GM19240 (cell line): ENCODE measurements at regions not wholly inside any gene's neighbourhood (a gene's known extent, or its start where the extent isn't known, plus 50 kb on each side); places are given as distances from the start of the nearest gene placed in this dataset.
A peak's percentile ranks its signal among the peaks of the same experiment; 100 is the strongest.
"Not testable (repeated sequence)": the region's sequence is repeated elsewhere in the genome, so short reads cannot be mapped to it uniquely, and the experiment has no call there.

Experiments used
- DNase-seq: peaks from one replicate; pipeline ENCODE4 v3.0.0; 2011; ENCODE audit warnings: low spot score; ENCODE audit not compliant: insufficient read length

DNA sequence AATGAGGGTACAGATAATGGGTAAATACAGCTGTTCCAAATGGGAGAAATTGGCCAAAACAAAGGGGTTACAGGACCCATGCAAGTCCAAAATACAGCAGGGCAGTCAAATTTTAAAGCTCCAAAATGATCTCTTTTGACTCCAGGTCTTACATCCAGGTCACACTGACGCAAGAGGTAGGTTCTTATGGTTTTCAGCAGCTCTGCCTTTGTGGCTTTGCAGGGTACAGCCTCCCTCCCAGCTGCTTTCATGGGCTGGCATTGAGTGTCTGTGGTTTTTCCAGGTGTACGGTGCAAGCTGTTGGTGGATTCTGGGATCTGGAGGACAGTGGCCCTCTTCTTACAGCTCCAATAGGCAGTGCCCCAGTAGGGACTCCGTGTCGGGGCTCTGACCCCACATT lies 254.6 kb downstream of the RPLP1 start:
- DNase-seq = not testable (repeated sequence)

DNA sequence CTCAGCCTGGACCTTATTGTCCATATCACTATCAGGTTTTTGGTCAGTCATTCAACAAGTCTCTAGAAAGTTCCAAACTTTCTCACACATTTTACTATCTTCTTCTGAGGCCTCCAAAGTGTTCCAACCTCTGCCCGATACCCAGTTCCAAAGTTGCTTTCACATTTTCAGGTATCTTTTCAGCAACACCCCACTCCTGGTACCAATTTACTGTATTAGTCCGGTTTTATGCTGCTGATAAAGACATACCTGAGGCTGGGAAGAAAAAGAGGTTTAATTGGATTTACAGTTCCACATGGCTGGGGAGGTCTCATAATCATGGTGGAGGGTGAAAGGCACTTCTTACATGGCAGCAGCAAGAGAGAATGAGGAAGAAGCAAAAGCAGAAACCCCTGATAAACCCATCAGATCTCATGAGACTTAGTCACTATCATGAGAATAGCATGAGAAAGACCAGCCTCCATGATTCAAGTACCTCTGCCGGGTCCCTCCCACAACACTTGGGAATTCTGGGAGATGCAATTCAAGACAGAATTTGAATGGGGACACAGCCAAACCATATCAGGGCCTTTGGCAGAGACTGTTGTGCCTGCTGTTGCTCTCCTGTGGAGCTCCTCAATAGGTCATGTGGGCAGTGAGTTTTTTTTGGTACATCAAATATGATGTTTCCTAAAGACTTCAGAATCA lies 256.0 kb downstream of the RPLP1 start:
- DNase-seq = not testable (repeated sequence)

DNA sequence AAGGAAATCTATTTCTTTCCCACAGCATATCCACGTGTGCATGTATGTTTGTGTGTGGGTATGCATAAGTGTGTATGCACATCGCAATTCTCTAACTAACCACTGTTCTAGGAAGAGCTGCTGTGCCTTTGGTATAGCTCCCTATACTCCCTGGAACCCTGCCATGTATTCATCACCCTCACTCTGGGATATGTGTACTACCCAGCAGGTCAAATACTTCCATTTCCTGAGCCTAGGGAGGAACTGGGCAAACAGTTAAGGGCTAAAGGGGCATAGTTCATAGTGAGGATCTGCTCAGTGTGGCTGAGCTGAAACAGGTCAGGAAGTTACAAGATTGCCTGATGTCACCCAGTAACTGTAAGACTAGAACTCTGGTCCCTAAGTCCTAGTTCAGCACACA lies 260.4 kb downstream of the RPLP1 start:
- DNase-seq = no peak

DNA sequence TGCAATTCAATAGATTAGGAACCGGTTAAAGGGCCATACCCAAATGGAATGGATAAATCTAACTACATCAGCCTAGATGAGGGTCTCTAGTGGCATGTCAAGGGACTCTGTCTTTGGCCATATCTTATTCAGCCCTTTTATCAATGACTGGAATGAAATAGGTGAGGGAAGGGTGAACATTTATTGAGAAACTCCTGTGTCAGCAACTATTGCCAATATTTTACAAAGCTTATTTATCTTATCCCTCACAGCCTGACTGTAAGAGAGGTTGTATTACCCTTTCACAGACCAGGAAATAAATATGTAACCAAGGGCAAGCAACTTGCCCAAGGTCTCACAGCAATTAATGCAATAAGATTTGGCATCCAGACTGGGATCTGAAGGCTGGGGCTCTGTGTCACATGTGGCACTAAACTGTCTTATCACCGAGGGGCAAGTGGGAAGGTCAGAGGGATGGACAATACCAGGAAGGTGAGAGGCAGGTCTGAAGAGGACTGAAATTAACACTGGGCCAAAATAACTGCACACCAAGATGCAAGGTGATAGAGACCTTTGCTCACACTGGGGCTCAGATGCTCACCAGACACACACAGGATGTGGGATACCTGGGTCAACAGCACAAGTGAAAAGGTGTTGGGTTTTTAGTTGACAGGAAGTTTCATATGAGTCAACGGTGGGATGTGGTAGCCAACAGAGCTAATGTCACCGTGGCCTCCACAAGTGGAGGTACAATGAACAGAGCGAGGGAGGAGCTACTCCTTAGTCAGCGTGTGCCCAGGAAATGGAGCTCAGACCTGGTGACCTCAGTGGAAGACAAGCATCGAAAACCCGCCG lies 261.3 kb downstream of the RPLP1 start:
- peak; percentile 58 for DNase-seq

DNA sequence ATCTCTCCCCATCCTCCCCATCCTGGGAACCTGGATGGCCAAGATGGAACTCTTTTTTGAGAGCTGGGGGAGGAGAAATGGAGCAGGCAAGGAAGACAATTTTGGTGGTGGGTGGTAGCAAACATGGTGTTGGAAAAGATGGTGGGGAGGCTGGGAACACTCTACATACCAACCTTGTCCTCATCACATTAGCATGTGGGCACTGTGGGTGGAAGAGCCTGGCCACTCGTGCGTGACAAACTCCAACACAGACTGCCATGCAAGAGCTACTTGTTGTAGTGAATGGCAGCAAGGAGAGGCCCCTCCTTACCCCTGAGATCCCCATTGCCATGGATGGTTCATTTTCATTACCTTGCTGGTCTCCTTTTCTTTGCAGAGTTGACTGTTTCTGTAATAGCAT lies 262.6 kb downstream of the RPLP1 start:
- DNase-seq = no peak

DNA sequence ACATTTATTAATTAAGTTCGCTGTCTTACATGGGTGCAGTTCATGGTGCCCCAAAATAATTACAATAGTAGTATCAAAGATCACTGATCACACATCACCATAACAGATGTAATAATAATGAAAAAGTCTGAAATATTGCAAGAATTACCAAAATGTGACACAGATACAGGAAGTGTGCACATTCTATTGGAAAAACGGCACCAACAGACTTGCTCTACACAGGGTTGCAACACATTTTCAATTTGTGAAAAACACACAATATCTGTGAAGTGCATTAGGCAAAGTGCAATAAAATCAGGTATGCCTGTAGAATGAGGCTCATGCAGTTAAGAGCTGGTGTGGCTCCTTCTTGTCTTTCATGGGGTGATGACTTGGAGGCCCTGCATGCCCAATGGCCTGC lies 265.8 kb downstream of the RPLP1 start:
- no peak for DNase-seq

DNA sequence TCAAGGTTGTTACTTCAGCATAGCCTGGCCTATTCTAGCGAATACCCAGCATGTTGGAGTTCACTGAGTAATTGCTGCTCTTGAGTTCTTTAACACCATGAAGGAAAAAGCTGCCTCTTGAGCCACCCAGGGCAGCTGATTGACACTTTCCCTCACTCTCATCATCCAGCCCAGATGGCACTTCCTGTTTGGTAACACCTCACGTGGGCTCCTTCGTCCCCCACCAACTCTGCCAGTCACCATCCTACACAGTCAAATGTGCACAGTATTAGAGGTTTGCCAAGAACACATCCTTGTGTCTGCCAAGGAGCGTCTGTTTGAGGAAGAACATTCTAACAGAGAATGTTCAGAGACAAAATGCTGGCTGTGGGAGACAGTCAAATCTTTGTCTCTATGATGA lies 266.3 kb downstream of the RPLP1 start:
- no peak for DNase-seq

DNA sequence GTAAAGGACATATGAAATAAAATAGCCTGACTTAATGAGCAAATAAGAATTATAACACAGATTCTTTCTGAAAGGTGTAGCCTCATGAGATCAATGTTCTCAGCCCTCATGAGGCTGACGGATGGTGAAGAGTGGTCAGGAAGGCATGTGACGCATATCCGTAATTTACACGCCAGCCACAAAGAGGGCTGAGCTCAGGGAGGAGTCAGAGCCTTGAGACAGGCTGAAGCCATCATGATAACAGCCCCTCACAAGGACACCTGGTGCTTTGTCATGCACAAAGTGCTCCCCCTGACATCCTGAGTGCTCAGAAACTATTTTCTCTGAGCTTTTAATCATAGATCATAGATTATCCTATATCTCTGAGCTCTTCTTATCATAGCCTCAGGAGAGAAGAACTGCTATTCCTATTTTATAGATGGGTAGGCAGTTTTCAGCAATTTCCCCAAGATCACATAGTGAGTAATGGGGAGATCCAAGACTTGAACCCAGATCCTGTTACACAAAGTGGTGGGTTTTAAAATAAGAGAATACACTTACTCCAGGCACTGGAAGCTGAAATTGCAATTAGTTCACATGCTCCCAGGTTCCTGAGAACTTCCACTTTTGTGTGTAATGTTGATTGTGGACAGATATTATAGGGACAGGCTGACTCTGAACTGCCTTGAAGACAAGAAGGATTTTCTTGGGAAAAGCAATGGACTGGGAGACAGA lies 267.1 kb downstream of the RPLP1 start:
- no peak for DNase-seq

DNA sequence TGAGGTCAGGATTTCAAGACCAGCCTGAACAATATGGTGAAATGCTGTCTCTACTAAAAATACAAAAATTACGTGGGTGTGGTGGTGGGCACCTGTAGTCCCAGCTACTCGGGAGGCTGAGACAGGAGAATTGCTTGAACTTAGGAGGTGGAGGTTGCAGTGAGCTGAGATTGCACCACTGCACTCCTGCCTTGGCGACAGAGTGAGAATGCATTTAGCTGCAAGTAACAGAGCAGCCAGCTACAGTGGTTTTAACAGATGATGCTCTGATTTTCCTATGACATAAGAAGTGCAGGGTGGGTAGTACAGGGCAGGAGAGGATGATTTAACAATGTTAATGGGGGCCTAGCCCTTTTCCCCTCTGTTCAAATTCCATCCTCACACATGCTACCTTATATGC lies 267.9 kb downstream of the RPLP1 start:
- DNase-seq = no peak

DNA sequence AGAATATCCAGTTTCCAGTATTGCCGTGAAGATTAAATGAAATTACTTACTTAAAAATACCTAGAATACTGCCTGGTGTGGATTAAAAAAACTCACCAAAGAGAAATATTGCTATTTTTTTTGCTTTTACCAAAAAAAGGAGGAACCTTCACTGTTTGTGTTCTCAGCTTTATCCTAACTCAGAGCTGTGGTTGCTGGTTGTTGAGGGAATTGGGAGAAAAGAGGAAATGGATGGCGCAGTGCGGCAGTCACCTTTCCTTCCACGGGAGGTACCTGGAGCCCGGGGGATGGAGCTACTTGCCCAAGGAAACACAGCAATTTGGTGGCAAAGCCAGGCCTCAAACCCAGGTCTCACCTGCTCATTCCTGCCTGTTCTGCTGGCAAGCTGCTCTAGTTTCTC lies 270.3 kb downstream of the RPLP1 start:
- no peak for DNase-seq

DNA sequence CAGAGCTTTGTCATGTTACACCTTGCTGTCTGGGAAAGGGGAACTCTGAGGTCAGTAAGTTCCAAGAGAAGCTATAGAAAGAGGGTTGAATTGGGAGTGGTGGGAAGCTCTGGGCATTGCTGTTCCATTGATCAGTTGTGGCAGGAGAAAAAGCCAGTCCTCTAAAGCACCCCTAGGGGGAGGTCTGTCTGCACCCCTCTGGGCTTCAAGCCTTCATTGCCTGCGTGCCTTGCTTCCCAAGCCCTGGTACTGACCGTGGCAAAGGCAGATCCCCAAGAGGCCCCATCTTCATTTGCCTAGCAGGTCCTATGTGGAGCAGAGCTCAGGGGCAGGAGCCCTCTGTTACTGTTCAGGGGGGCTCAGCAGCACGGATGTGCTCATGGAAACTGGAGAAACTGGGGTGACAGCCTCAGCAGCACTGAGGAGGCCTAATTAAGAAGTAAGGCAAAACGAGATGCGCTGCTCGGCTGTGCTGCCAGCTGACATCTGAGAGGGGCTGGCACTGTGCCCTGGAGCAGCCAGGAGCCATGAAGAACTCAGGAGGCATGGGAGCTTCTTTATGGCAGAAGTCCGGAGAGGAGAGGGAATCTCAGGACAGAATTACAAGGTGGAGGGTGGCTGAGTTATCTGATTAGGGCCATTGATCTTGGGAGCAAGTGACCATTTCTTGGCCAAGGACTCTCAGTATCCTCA lies 270.9 kb downstream of the RPLP1 start:
- no peak for DNase-seq

DNA sequence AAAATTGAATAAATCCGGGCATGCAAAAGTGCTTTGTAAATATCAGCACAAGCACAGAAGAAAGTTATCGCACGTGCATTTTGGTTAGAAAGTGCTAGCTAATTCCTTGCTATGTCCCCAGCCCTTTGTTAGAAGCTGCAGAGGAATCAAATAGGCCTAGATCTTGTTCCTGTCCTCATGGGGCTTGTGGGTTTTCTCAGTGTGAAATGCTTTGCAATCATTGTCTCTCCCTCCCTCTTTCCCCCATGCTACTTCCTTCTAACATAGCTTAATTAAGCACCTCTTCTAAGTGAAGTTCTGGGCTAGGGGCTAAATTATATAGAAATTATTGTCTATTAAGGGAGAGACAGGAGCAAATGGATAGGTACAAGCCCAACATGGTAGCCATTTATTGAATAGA lies 271.7 kb downstream of the RPLP1 start:
- DNase-seq = no peak

DNA sequence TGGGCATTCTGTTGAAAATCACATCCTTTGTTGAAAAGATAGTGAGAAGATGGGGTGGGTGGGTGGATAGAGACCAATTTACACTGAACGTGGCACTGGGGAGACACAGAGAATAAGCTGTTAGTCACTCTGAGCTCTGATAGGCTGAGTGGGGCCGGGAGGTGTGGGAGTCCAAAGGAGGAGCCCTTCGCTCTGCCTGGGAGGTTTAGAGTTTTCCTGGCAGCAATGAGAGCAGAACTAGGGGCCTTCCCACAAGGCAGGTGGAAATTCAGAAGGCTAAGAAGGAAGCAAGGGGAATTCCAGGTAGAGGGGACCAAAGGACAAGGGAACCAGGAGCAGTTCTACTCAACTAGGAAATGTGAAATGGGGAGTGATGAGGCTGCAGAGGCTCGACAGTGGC lies 272.7 kb downstream of the RPLP1 start:
- no peak for DNase-seq

DNA sequence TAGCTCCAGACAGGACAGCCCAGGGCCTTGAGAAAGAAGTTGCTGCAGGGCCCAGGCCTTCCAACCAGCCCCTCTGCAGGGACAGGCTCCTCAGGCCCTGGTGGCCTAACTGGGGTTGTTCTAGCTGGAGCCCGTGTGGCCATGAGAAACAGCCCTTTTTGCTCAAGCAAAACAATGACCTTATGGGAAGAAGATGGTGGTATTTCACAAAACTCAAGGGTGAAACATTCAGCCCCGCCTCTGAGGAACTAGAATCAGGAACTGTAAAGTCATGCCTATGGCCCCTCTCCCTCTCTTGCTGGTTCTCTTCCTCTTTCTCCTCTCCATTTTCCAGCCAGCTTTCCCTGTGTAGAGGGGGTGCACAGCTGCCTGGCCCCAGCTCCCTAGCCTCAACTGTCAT lies 273.3 kb downstream of the RPLP1 start:
- DNase-seq = no peak

DNA sequence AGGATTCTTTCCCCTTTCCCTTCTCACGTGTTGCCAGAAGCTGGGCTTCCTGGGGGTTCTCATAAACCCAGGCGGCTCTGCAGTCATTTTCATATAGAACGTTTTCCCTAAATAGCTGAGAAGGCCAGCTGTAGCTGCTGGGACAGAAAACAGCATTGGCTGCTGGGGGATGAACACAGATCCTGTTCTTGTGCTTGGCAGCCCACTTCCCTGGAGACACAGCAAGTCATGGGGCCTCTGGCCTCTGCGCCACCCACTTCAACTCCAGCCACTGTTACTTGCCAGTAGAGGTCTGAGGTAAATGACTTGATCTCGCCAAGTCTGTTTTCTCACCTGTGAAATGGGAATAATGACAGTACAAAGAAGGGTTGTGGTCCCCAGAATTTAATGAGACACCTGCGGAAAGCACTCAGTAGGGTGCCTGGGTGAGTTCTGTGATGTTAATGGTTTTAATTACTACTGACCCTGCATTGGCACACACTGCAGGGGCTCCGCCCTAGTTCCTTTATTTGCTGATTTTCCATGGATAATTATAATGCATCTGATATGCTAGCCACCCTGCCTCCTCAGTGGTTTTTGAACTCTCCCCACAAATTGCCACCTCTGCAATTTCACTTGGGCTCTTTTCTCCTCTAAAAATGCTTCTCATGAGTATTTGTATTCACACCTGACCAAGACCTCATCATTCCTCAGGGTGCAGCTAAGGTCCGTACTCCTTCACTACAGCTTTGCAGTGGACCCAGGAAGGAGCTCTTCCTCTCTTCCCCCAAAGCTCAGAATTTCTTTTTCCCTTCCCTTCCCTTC lies 274.7 kb downstream of the RPLP1 start:
- no peak for DNase-seq

DNA sequence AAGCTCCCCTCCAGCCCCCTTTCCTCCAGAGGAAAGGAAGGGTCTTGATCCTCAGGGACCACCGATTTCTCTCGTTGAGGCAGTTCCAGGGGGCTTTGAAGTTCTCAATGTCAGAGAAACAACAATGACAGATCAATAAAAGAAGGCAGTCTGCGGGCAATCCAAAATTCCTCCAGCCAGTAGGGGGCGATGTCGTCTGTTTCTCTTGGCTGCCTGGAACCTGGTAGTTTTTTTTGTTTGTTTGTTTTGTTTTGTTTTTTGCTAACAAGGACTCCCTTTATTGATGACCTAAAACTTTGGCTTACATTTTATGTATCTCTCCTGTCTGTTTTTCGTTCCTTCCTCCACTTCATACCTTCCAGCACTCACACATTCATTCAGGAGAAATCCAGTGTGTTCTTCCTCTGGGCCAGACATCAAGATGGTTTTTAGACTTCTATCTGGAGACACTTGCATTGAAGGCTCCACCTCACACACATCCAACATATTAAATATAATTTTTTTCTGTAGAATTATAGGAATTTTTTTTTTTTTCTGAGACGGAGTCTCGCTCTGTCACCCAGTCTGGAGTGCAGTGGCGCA lies 276.6 kb downstream of the RPLP1 start:
- peak; percentile 31 for DNase-seq

DNA sequence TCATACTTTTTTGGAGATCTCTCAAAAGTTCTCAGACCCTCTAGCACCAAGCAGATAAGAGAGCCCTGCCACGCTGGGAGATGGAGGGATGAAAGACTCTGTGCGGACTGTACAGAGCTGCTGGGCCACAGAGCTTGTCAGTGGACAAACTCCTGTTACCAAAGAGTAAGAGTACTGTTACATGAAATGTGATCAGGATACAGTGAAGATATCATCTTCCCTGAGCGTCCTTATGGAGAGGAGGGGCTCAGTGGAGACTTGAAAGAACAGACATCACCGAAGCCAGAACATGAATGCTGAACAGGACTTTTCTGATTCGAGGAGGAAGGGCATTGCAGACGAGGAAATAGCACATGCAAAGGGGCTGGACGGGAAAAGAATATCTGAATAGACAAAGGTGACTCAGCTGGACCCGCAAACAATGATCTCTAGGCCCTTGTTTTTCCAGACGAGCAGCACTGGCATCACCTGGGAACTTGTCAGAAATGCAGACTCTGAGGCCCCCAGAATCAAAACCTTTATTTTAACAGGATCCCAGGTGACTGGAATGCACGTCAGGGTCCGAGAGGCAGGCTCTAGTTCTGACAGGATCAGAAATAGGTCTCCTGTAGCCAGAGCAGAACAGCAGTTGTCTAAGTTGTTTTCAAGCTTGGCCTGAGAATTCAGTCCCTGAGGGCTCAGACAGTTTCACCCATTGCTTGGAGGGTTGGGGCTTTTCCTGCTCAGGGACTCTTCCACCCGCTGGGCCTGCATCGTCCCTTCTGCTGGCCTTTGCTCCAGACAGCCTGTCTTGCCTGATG lies 277.9 kb downstream of the RPLP1 start:
- DNase-seq = no peak

DNA sequence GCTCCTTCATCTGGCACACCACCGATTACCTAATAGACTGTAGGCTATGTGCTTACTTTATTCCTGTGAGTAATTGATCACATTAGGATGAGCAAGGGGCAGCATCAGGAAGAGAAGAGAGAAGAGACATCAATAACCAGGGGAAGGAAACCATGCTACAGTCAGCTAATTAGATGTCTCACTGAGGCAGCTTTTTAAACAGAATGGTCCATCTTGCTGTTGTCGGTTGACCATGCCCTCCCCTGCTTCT lies 278.4 kb downstream of the RPLP1 start:
- DNase-seq = no peak

DNA sequence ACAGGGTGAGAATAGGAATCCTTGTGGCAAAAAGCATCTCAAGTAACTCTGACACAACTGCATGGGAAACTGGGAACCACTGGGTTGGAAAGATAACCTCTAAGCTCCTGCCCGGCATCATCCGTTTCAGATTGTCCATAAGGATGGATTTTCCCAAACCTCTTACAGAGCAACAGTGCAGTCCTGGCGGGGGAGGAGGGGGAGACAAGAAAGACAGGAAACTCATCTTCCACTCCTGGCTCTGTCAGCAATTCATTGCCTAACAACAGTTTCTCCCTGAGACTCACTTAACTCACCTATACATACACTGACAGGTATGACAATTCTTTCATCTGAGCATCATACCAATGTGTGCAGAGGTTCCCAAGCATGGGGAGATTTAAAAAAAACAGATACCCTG lies 279.0 kb downstream of the RPLP1 start:
- DNase-seq = no peak

DNA sequence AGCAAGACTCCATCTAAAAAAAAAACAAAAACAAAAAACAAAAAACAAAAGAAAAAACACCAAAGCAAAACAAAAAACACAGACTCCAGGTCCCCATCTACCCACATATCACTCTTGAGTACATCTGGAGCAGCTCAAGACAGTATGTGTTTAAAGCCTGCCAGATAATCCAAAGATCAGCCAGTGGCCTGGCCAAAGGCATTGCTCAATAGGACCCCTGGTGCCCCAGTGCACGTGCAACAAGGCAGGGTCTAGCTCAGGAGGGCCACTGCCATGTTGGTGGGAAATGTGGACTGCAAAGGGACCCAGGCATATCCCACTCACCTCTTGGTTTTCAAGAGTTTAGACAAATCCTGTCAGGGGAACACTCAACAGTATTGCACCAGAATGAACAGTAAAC lies 279.5 kb downstream of the RPLP1 start:
- no peak for DNase-seq
